MCF 10A (cell line): ENCODE measurements at regions not wholly inside any gene's neighbourhood (a gene's known extent, or its start where the extent isn't known, plus 50 kb on each side); places are given as distances from the start of the nearest gene placed in this dataset.

Experiments used
- BruUV-seq: library from RNA; stranded (reverse); fragments of 400-500 nt; replicated peaks from 2 replicates; lab custom pipeline; 2021; lab: Mats Ljungman, UMichigan
- CTCF ChIA-PET: fragments of 300-600 bp; sonication (Branson Sonifier 250); formaldehyde crosslinking; extraction: SDS; loops from one replicate; lab custom pipeline; 2021; ENCODE audit warnings: antibody characterized with exemption, inconsistent platforms; lab: Yijun Ruan, JAX
- POLR2A ChIA-PET: fragments of 300-600, 350-650 bp; sonication (Branson Sonifier 250); formaldehyde crosslinking; extraction: SDS; loops from one replicate; lab custom pipeline; 2020; ENCODE audit warnings: antibody characterized with exemption, inconsistent platforms; lab: Yijun Ruan, JAX
- DNase-seq: peaks from one replicate; pipeline ENCODE4 v3.0.0-alpha.2; 2018; ENCODE audit not compliant: unreplicated experiment
- H3K27ac Mint-ChIP-seq: one replicate; pipeline ENCODE4 v1.8.0; 2022; ENCODE audit warnings: mild to moderate bottlenecking, low read depth, mixed read lengths; ENCODE audit not compliant: unreplicated experiment
- H3K27me3 Mint-ChIP-seq: one replicate; pipeline ENCODE4 v1.8.0; 2022; ENCODE audit warnings: mixed read lengths; ENCODE audit not compliant: insufficient read depth, unreplicated experiment
- H3K36me3 Mint-ChIP-seq: one replicate; pipeline ENCODE4 v1.8.0; 2022; ENCODE audit warnings: mild to moderate bottlenecking, moderate library complexity, mixed read lengths; ENCODE audit not compliant: insufficient read depth, unreplicated experiment
- H3K4me1 Mint-ChIP-seq: one replicate; pipeline ENCODE4 v1.8.0; 2022; ENCODE audit warnings: mixed read lengths; ENCODE audit not compliant: insufficient read depth, unreplicated experiment
- H3K4me3 Mint-ChIP-seq: one replicate; pipeline ENCODE4 v1.8.0; 2022; ENCODE audit warnings: mild to moderate bottlenecking, moderate library complexity, mixed read lengths; ENCODE audit not compliant: unreplicated experiment
- H3K9me3 Mint-ChIP-seq: one replicate; pipeline ENCODE4 v1.8.0; 2022; ENCODE audit warnings: mixed read lengths; ENCODE audit not compliant: unreplicated experiment
- intact Hi-C: fragments of 100-400 bp; cut with micrococcal nuclease; formaldehyde crosslinking; loops from 2 replicates; pipeline ENCODE4 v1.14.1; 2022
- TF ChIP-seq, protein P1 (sequence below): fragments of 200-600 bp; IDR thresholded peaks from one replicate; pipeline ENCODE4 v1.8.0; 2022; ENCODE audit warnings: antibody characterized with exemption, mild to moderate bottlenecking; ENCODE audit not compliant: unreplicated experiment

DNA sequence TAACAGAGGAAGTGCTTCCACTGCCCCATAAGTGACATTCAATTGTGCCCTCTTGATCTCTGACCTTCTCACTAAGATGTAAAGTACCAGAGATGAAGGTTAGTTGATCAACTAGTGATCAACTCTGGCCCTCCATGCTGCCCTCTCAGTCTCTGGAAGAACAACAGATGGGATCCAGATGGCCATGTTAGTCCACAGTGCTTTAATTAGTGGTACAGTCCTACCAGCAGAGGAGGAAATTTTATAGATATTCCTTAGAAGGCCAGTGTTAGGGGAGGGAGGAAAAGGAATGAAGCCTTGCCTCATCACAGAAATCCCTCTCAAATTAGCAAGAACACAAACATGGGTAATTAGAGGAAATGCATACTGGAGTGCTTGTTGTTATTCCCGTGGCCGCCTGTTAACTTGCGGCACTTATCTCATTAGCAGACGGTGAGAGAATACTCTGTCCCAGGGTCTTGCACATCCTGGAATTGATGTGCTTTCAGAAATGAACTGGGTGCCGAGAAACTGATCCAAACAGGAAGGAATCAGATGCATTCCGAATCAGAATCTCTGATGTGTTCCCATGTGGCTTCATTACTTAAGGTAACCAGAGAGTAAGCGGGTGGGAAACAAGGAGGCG lies 91.1 kb upstream of the RGS4 start:
- Mint-ChIP-seq H3K4me3 (no peak overlapping the region), H3K27me3 (no peaks in the 10 kb centered on the region), H3K9me3 (peaks cover 7% of the 10 kb centered on the region), H3K4me1 (no peaks in the 10 kb centered on the region), H3K36me3 (no peaks in the 10 kb centered on the region), H3K27ac (no peak overlapping the region)
- CTCF ChIA-PET: no interaction called here
- TF ChIP-seq, protein P1, sequence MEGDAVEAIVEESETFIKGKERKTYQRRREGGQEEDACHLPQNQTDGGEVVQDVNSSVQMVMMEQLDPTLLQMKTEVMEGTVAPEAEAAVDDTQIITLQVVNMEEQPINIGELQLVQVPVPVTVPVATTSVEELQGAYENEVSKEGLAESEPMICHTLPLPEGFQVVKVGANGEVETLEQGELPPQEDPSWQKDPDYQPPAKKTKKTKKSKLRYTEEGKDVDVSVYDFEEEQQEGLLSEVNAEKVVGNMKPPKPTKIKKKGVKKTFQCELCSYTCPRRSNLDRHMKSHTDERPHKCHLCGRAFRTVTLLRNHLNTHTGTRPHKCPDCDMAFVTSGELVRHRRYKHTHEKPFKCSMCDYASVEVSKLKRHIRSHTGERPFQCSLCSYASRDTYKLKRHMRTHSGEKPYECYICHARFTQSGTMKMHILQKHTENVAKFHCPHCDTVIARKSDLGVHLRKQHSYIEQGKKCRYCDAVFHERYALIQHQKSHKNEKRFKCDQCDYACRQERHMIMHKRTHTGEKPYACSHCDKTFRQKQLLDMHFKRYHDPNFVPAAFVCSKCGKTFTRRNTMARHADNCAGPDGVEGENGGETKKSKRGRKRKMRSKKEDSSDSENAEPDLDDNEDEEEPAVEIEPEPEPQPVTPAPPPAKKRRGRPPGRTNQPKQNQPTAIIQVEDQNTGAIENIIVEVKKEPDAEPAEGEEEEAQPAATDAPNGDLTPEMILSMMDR: no peak
- DNase-seq: no peak
- intact Hi-C loops: no loop called here
- BruUV-seq: no TSS peak
- POLR2A ChIA-PET: interaction anchor here (0.6 kb wide), 1 partner anchor 17 kb away, joined by 3 read pairs; no protein-coding TSS in a partner anchor

DNA sequence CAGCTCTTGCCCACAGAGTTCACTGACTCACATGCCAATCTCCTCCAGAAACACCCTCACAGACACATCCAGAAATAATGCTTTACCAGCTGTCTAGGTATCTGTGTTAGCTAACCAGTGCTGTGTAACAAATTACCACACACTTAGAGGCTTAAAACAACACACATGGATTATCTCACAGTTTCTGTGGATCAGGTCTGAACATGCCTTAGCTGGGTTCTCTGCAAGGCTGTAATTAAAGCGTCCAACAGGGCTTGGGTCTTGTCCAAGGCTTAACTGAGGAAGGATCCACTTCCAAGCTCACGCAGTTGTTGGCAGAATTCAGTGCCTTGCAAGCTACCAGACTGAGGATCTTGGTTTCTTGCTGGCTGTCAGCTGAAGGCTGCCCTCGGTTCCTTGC lies 92.5 kb upstream of the RGS4 start:
- peaks cover 4% of the 10 kb centered on the region for H3K36me3 Mint-ChIP-seq
- ChIA-PET POLR2A (interaction anchor here (1.0 to 1.1 kb wide), 3 partner anchors 9 to 34 kb away, joined by 3 to 4 read pairs (median 3); no protein-coding TSS in a partner anchor), CTCF (no interaction called here)

DNA sequence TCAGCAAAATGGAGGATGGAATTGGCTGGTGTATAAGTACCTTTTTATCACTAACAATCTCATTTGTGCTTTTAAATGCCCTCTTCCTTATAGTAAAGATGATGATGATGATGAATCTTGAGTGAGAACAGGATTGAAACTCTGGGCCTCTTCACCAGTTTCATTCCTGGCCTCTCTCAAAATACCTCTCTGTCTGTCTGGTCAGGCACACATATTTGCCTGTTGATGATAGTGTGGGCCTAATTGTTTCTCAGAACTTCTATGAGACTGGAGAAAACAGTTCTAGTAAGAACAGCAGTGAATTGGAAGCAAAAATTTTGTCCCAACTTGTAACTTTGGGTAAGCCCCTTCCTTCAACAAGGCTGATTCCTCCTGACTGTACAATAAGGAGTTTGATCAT lies 94.4 kb upstream of the RGS4 start:
- TF ChIP-seq, protein P1: no peak
- no peak for DNase-seq
- no peak overlapping the region for H3K27ac Mint-ChIP-seq
- H3K4me1 Mint-ChIP-seq: no peaks in the 10 kb centered on the region
- POLR2A ChIA-PET: interaction anchor here (1.2 kb wide), 1 partner anchor 10 kb away, joined by 3 read pairs; no protein-coding TSS in a partner anchor
- peaks cover 4% of the 10 kb centered on the region for H3K36me3 Mint-ChIP-seq
- no peak overlapping the region for H3K4me3 Mint-ChIP-seq
- intact Hi-C loops: no loop called here
- peaks cover 7% of the 10 kb centered on the region for H3K9me3 Mint-ChIP-seq
- H3K27me3 Mint-ChIP-seq: no peaks in the 10 kb centered on the region
- CTCF ChIA-PET: interaction anchor here (0.8 to 1.6 kb wide), 5 partner anchors 36 to 342 kb away, joined by 3 to 4 read pairs (median 3); no protein-coding TSS in a partner anchor
- BruUV-seq: no TSS peak

More for the DNA sequence above, 92.5 kb upstream of the RGS4 start:
- intact Hi-C loops: no loop called here
- Mint-ChIP-seq H3K27me3 (no peaks in the 10 kb centered on the region), H3K9me3 (peaks cover 7% of the 10 kb centered on the region), H3K4me3 (no peak overlapping the region), H3K27ac (no peak overlapping the region), H3K4me1 (no peaks in the 10 kb centered on the region)
- TF ChIP-seq, protein P1: no peak
- DNase-seq: peak; percentile 64
- no TSS peak for BruUV-seq

DNA sequence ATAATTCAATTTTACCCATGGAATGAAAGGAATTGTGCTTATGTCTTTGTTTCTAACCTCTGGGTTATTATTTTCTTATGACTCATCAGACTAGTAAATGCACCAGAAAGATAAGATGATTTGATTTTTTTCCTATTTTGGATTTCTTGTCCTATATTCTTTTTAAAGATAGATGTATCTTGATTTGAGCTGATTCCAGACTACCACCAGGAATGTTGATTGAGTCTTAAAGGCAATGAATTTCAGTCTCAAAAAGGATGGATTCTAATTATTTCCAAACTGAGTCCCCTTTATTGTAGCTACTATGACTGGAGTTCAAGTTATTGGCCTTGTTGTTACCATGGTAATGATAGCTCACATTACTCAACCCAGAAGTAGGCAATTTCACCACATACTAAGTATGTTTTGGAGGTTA lies 95.8 kb upstream of the RGS4 start:
- BruUV-seq: no TSS peak
- ChIA-PET CTCF (interaction anchor here (1.1 to 1.6 kb wide), 2 partner anchors 13 to 202 kb away, joined by 3 to 4 read pairs; no protein-coding TSS in a partner anchor), POLR2A (no interaction called here)
- peak; percentile 33 for DNase-seq
- Mint-ChIP-seq H3K27ac (no peak overlapping the region), H3K9me3 (no peaks in the 10 kb centered on the region), H3K4me1 (no peaks in the 10 kb centered on the region), H3K4me3 (no peak overlapping the region), H3K27me3 (no peaks in the 10 kb centered on the region), H3K36me3 (peaks cover 4% of the 10 kb centered on the region)
- TF ChIP-seq, protein P1: no peak
- intact Hi-C loops: no loop called here
